ENCODE measurements at regions not wholly inside any gene's neighbourhood (a gene's known extent, or its start where the extent isn't known, plus 50 kb on each side); places are given as distances from the start of the nearest gene placed in this dataset.

DNA sequence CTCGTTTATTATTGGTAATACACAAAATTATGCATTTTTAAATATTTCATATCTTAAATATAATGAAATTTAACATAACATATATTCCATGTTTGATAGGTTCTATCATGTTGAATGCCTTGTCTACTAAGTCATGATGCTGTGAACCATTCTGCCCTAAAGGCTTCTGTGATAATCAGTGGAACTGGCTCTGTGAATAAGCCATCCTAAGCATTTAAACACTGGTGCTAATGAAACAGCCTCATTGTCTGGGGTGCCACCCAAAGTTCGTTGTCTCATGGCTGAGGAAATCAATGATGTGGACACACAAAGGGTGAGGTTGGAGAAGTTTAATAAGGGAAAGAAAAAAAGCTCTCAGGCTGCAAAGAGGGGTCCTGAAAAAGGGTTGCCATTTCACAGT is 264.7 kb upstream of the ZRANB2 start:
- H3K4me2 ChIP-seq = no peak overlapping the region
- no peaks in the 10 kb centered on the region for H3K36me3 ChIP-seq
- H3K27ac ChIP-seq = no peak overlapping the region
- H4K20me1 ChIP-seq = no peaks in the 10 kb centered on the region
- H3K4me1 ChIP-seq = no peaks in the 10 kb centered on the region
- no peaks in the 10 kb centered on the region for H3K27me3 ChIP-seq
- H3K9ac ChIP-seq = no peak overlapping the region
- no peak overlapping the region for H3K4me3 ChIP-seq
- H3K9me3 ChIP-seq = peaks cover 30% of the 10 kb centered on the region
- no peak for TF ChIP-seq Cebpa-rat (IDR thresholded peaks at IDR 0.05)

DNA sequence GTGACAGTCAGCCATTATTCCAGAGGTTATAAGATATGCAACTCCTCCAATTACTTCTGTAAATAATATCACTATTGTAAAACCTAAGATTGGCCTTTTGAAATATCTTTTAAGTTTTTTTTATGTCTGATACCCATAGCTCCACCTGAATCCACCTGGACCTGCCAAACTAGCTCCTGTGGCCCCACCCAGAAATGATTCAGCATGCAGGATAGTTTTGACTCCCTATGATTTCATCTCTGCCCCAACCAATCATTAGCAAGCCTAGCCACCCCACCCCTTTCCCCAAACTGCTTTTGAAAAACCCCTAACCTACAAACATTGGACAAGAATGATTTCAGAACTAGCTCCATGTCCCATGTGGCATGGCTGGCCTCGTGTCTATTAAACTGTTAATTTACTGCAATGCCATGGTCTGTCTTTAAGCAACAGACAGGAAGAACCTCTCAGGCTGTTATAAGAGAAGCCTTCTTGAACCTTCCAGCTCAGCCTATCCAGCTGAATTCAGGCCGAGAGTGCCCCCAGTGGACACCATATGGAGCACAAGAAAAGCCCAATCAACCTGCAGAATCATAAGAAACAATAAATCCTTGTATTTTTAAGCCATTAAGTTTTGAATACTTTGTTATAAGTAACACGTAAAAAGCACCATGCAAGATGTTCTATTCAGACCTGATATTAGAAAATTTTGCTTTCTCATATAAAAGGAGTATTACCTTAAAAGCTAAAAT is 263.0 kb upstream of the ZRANB2 start:
- H4K20me1 ChIP-seq = no peaks in the 10 kb centered on the region

DNA sequence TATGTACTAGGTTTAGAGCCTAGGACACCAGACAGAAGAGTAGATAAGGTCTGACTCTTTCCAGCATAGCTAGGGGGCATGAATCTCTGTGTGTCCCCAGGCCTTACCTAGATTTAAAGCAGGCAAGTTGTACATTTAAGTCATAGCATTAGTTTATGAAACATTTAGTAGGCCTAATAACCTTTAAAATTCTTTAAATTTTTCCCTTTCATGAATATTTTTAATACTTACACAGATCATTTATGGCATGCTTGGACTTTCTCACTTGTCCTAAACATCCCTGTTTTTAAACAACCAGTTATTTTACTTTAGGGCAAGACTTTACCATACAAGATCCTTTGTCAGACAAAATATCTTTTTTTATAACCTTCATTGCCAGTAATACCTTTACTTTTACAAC is 258.4 kb upstream of the ZRANB2 start:
- no peaks in the 10 kb centered on the region for H3K4me1 ChIP-seq
- H3K4me2 ChIP-seq = no peak overlapping the region
- H4K20me1 ChIP-seq = no peaks in the 10 kb centered on the region
- H3K27ac ChIP-seq = no peak overlapping the region
- no peak overlapping the region for H3K4me3 ChIP-seq
- no peaks in the 10 kb centered on the region for H3K36me3 ChIP-seq
- H3K9me3 ChIP-seq = peaks cover 71% of the 10 kb centered on the region
- no peaks in the 10 kb centered on the region for H3K27me3 ChIP-seq
- no peak overlapping the region for H3K9ac ChIP-seq
- no peak for TF ChIP-seq Cebpa-rat (IDR thresholded peaks at IDR 0.05)

More for the DNA sequence above, 263.0 kb upstream of the ZRANB2 start:
- peaks cover 47% of the 10 kb centered on the region for H3K9me3 ChIP-seq
- no peak overlapping the region for H3K4me3 ChIP-seq
- no peak overlapping the region for H3K9ac ChIP-seq
- H3K4me2 ChIP-seq = no peak overlapping the region
- H3K36me3 ChIP-seq = no peaks in the 10 kb centered on the region
- no peak overlapping the region for H3K27ac ChIP-seq
- no peak for TF ChIP-seq Cebpa-rat (IDR thresholded peaks at IDR 0.05)
- no peaks in the 10 kb centered on the region for H3K4me1 ChIP-seq
- no peaks in the 10 kb centered on the region for H3K27me3 ChIP-seq

DNA sequence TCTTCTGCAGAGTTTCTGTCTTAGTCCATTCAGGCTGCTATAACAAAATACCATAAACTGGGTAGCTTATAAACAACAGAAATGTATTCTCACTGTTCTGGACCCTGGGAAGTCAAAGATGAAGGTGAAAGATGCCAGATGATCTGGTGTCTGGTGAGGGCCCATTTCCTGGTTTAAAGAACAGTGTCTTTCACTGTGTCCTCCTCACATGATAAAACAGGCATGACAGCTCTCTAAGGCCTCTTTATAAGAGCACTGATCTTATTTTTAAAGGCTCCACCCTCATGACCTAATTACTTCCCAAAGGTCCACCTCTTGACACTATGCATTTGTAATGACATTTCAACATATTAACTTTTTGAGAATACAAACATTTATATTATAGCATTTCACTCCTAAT is 250.2 kb upstream of the ZRANB2 start:
- TF ChIP-seq Cebpa-rat (IDR thresholded peaks at IDR 0.05) = no peak
- Histone ChIP-seq H3K9me3 (peaks cover 11% of the 10 kb centered on the region), H3K36me3 (no peaks in the 10 kb centered on the region), H4K20me1 (no peaks in the 10 kb centered on the region), H3K27me3 (no peaks in the 10 kb centered on the region), H3K27ac (no peak overlapping the region), H3K4me3 (no peak overlapping the region), H3K4me1 (no peaks in the 10 kb centered on the region), H3K9ac (no peak overlapping the region), H3K4me2 (no peak overlapping the region)

DNA sequence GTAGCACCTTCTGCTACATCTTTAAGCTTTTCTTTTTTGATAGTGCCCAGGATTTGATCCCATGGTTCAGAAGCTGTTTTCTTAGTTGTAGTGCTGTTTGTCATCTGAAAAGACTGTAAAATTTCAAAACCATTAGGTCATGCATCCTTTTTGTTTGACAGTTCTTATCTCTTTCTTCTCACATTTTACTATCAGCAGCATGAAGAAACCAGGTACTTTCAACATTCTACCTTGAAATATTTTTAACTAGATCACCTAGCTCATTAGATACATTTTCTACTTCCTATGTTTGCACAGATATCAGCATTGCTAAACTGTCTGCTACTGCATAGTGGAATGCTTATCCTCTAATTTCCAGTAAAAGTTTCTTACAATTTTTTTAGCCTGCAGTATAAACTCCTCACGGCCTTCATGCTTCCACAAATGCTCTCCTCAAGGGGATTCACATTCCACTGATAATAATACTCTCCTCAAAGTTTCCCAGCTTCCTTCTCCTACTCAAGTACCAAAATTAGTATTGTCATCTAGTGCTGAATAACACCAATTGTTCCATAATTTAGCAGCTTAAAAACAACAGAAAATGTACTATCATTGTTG is 243.9 kb upstream of the ZRANB2 start:
- Histone ChIP-seq H3K4me1 (no peaks in the 10 kb centered on the region), H3K27ac (no peak overlapping the region), H3K9me3 (peaks cover 2% of the 10 kb centered on the region; the same call in 1 of the 2 replicates), H4K20me1 (no peaks in the 10 kb centered on the region), H3K36me3 (no peaks in the 10 kb centered on the region), H3K4me2 (no peak overlapping the region), H3K4me3 (no peak overlapping the region), H3K27me3 (no peaks in the 10 kb centered on the region), H3K9ac (no peak overlapping the region)
- no peak for TF ChIP-seq Cebpa-rat (IDR thresholded peaks at IDR 0.05)

DNA sequence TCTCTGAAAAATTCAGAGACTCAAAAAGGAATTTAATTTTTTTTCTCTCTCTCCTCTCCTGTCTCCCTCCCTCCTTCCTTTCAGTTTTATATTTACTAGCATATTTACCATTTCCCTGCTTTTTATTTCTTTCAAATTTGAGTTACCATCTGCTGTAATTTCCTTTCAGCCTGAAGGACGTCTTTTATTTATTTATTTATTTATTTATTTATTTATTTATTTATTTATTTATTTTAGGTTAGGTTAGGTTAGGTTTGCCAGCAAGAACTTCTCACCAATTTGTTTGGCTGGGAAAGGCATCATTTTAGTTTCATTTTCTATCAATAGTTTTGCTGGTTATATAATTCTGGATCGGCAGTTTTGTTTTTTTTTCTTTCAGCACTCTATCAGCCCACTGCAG is 231.7 kb upstream of the ZRANB2 start:
- Histone ChIP-seq H3K9me3 (no peaks in the 10 kb centered on the region), H4K20me1 (no peaks in the 10 kb centered on the region), H3K36me3 (no peaks in the 10 kb centered on the region), H3K4me1 (no peaks in the 10 kb centered on the region), H3K4me3 (no peak overlapping the region), H3K9ac (no peak overlapping the region), H3K27me3 (no peaks in the 10 kb centered on the region), H3K4me2 (no peak overlapping the region), H3K27ac (no peak overlapping the region)
- TF ChIP-seq Cebpa-rat (IDR thresholded peaks at IDR 0.05) = no peak

DNA sequence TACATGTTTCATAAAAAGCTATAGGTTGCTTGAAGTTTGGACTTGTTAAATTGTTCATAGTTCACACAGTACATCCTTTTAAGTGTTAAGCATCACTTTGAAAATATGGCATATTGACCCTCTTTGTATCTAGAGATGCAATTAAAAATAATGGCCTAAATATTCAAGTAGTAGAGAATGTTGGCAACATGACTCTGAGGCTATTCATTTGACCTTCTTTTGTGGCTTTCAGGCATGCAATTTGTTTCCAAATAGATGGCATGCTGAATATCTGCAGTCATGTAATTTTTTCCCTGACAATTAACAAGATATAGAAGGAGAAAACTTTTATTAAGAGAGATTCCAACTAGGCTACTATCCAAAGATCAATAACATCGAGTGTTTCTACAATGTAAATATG is 230.5 kb upstream of the ZRANB2 start:
- no peaks in the 10 kb centered on the region for H3K4me1 ChIP-seq
- no peak overlapping the region for H3K27ac ChIP-seq
- TF ChIP-seq Cebpa-rat (IDR thresholded peaks at IDR 0.05) = no peak
- H4K20me1 ChIP-seq = no peaks in the 10 kb centered on the region
- no peak overlapping the region for H3K4me3 ChIP-seq
- no peak overlapping the region for H3K4me2 ChIP-seq
- H3K9me3 ChIP-seq = no peaks in the 10 kb centered on the region
- H3K36me3 ChIP-seq = no peaks in the 10 kb centered on the region
- H3K27me3 ChIP-seq = no peaks in the 10 kb centered on the region
- H3K9ac ChIP-seq = no peak overlapping the region

DNA sequence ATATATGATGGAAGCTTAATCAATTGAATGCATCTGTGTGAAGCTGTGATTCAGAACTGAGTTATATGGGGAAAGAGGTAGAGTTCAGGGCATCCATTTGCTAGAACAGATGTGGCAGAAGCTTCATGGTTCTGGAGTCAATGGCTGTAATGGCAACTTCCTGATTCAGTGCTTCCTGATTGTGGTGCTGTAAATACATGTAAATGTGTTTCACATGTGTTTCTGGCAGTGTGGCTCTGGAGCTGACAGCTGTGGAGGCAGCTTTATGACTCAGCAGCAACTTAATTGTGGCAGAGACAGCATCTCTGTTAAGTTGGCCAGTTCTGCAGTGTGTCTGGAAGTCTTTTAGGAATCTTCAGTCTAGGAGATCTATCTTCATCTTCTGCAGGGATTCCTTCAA is 226.6 kb upstream of the ZRANB2 start:
- H3K4me3 ChIP-seq = no peak overlapping the region
- H3K27me3 ChIP-seq = no peaks in the 10 kb centered on the region
- H3K9me3 ChIP-seq = no peaks in the 10 kb centered on the region
- peaks cover 8% of the 10 kb centered on the region; the same call in 1 of the 2 replicates for H3K4me1 ChIP-seq
- no peak overlapping the region for H3K9ac ChIP-seq
- no peak overlapping the region for H3K4me2 ChIP-seq
- no peaks in the 10 kb centered on the region for H4K20me1 ChIP-seq
- no peak for TF ChIP-seq Cebpa-rat (IDR thresholded peaks at IDR 0.05)
- no peaks in the 10 kb centered on the region for H3K36me3 ChIP-seq
- H3K27ac ChIP-seq = no peak overlapping the region

DNA sequence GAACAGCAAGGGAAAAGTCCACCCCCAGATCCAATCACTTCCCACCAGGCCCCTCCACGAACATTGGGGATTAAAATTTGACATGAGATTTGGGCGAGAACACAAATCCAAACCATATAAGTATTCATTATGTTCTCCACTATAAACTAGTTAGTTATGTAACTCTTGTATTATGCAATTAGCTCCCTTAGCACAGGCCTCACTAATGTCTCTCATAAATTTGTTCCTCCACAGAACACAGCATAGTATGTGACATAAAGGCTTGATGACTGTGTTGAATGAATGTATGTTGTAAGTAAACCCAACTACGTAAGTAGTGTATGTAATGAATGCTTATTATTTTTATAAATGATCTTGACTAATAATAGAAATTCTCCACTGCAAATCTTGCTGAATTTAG is 223.3 kb upstream of the ZRANB2 start:
- Histone ChIP-seq H4K20me1 (no peaks in the 10 kb centered on the region), H3K9ac (no peak overlapping the region), H3K27me3 (no peaks in the 10 kb centered on the region), H3K4me2 (peak overlapping the region; percentile 20), H3K4me3 (no peak overlapping the region), H3K36me3 (no peaks in the 10 kb centered on the region), H3K4me1 (peaks cover 8% of the 10 kb centered on the region; the same call in 1 of the 2 replicates), H3K9me3 (no peaks in the 10 kb centered on the region), H3K27ac (no peak overlapping the region)
- TF ChIP-seq Cebpa-rat (IDR thresholded peaks at IDR 0.05) = no peak

DNA sequence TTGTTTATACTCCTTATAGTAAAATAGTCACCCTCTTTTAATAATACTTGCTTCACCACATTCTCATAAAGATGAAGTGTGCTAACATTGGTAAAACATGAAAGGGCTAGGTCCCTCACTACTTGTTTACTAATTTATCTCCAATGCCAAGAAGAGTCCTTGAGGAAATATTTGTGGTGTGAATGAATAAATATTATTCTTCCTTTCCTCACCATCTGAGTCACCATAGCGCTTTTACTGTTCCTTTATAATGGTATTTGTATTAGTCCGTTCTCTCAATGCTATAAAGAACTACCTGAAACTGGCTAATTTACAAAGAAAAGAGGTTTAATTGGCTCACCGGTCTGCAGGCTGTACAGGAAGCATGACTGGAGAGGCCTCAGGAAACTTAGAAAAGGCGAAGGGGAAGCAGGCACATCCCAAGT is 222.8 kb upstream of the ZRANB2 start:
- Histone ChIP-seq H3K9ac (no peak overlapping the region), H3K4me2 (peak overlapping the region; percentile 20), H3K27ac (no peak overlapping the region), H3K36me3 (no peaks in the 10 kb centered on the region), H4K20me1 (no peaks in the 10 kb centered on the region), H3K4me1 (peaks cover 8% of the 10 kb centered on the region; the same call in 1 of the 2 replicates), H3K4me3 (no peak overlapping the region), H3K9me3 (no peaks in the 10 kb centered on the region), H3K27me3 (no peaks in the 10 kb centered on the region)
- TF ChIP-seq Cebpa-rat (IDR thresholded peaks at IDR 0.05) = no peak
